ENCODE measurements at regions not wholly inside any gene's neighbourhood (a gene's known extent, or its start where the extent isn't known, plus 50 kb on each side); places are given as distances from the start of the nearest gene placed in this dataset.

DNA sequence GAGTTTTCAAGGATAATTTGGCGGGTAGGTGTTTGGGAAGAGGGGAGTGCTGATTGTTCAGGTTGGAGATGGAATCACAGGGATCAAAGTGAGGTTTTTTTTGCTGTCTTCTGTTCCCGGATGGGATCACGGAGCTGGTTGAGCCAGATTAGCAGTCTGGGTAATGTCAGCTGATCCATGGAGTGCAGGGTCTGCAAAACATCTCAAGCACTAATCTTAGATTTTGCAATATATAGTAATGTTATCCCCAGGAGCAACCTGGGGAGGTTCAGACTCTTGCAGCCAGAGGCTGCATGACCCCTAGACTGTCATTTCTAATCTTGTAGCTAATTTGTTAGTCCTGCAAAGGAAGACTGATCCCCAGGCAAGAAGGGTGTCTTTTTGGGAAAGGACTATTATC, 354.1 kb upstream of the SGO1 start:
- Histone ChIP-seq H3K14ac (replicated peaks; ENCODE audit: low read depth, low read length) (no peak overlapping the region), H3K9ac (ENCODE audit: low read depth, low read length) (no peak overlapping the region), H3K56ac (ENCODE audit: extremely low read depth, insufficient read depth, low read length) (no peak overlapping the region), H3K23ac (ENCODE audit: low read depth, low read length) (no peak overlapping the region), H2BK120ac (ENCODE audit: low read depth, low read length) (no peak overlapping the region), H3K27ac (ENCODE audit: insufficient read depth, low read length) (no peak overlapping the region), H3K27me3 (ENCODE audit: control insufficient read depth, insufficient read depth, low read length) (no peaks in the 10 kb centered on the region), H4K20me1 (ENCODE audit: insufficient read depth, low read length) (no peaks in the 10 kb centered on the region), H3K4me1 (ENCODE audit: control insufficient read depth, insufficient read depth, low read length) (no peaks in the 10 kb centered on the region), H3K36me3 (ENCODE audit: control insufficient read depth, insufficient read depth, low read length) (no peaks in the 10 kb centered on the region), H3K9me3 (ENCODE audit: control insufficient read depth, insufficient read depth, low read length) (no peaks in the 10 kb centered on the region; the same call in 1 of the 2 replicates), H2AK5ac (ENCODE audit: low read depth, low read length) (no peak overlapping the region), H2AK9ac (replicated peaks; ENCODE audit: low read depth, low read length, poor library complexity) (no peak overlapping the region), H2BK15ac (ENCODE audit: low read depth, low read length) (no peak overlapping the region), H4K8ac (ENCODE audit: low read depth in 2 of 2, low read length in 2 of 2) (no peak overlapping the region), H4K91ac (ENCODE audit: insufficient read depth, low read depth, low read length) (no peak overlapping the region), H3K4ac (ENCODE audit: low read depth, low read length) (no peak overlapping the region), H2AFZ (replicated peaks; ENCODE audit: low read length, poor library complexity) (no peak overlapping the region), H3K18ac (ENCODE audit: low read depth, low read length) (no peak overlapping the region), H2BK5ac (ENCODE audit: low read depth, low read length, poor library complexity, severe bottlenecking) (no peak overlapping the region), H3K9me1 (ENCODE audit: insufficient read depth, low read length) (no peaks in the 10 kb centered on the region), H3K4me3 (ENCODE audit: insufficient read depth, low read depth, low read length) (no peak overlapping the region), H4K5ac (ENCODE audit: low read depth, low read length) (no peak overlapping the region), H3K4me2 (ENCODE audit: low read depth, low read length) (no peak overlapping the region), H2BK20ac (ENCODE audit: low read depth, low read length) (no peak overlapping the region), H3K79me1 (ENCODE audit: low read depth in 1 of 2, low read length in 2 of 2) (no peaks in the 10 kb centered on the region)
- ChIA-PET POLR2A (ENCODE audit: unreplicated experiment) (no interaction called here), CTCF (no interaction called here)
- ATAC-seq (ENCODE audit: low read depth): no peak
- no TSS peak for BruUV-seq (replicated peaks)
- TF ChIP-seq, protein P1, sequence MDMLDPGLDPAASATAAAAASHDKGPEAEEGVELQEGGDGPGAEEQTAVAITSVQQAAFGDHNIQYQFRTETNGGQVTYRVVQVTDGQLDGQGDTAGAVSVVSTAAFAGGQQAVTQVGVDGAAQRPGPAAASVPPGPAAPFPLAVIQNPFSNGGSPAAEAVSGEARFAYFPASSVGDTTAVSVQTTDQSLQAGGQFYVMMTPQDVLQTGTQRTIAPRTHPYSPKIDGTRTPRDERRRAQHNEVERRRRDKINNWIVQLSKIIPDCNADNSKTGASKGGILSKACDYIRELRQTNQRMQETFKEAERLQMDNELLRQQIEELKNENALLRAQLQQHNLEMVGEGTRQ (IDR thresholded peaks at IDR 0.05; ENCODE audit: low read depth, low read length): no peak
- no peak for TF ChIP-seq NFE2L2 (IDR thresholded peaks at IDR 0.05; ENCODE audit: low read depth, low read length)
- TF ChIP-seq MAFK (IDR thresholded peaks at IDR 0.05; ENCODE audit: low read depth, low read length): no peak
- TF ChIP-seq MAZ (IDR thresholded peaks at IDR 0.05; ENCODE audit: borderline replicate concordance, low read depth, low read length): no peak
- TF ChIP-seq, protein P2, sequence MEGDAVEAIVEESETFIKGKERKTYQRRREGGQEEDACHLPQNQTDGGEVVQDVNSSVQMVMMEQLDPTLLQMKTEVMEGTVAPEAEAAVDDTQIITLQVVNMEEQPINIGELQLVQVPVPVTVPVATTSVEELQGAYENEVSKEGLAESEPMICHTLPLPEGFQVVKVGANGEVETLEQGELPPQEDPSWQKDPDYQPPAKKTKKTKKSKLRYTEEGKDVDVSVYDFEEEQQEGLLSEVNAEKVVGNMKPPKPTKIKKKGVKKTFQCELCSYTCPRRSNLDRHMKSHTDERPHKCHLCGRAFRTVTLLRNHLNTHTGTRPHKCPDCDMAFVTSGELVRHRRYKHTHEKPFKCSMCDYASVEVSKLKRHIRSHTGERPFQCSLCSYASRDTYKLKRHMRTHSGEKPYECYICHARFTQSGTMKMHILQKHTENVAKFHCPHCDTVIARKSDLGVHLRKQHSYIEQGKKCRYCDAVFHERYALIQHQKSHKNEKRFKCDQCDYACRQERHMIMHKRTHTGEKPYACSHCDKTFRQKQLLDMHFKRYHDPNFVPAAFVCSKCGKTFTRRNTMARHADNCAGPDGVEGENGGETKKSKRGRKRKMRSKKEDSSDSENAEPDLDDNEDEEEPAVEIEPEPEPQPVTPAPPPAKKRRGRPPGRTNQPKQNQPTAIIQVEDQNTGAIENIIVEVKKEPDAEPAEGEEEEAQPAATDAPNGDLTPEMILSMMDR (conservative IDR thresholded peaks at IDR 0.05; ENCODE audit: low read depth, low read length): no peak
- TF ChIP-seq, protein P3, sequence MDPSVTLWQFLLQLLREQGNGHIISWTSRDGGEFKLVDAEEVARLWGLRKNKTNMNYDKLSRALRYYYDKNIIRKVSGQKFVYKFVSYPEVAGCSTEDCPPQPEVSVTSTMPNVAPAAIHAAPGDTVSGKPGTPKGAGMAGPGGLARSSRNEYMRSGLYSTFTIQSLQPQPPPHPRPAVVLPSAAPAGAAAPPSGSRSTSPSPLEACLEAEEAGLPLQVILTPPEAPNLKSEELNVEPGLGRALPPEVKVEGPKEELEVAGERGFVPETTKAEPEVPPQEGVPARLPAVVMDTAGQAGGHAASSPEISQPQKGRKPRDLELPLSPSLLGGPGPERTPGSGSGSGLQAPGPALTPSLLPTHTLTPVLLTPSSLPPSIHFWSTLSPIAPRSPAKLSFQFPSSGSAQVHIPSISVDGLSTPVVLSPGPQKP (IDR thresholded peaks at IDR 0.05; ENCODE audit: borderline replicate concordance, low read depth, low read length): no peak
- no peak for TF ChIP-seq CHD1 (IDR thresholded peaks at IDR 0.05; ENCODE audit: low read depth, low read length)
- no peak for TF ChIP-seq CEBPB (IDR thresholded peaks at IDR 0.05; ENCODE audit: low read depth, low read length)
- TF ChIP-seq RAD21 (IDR thresholded peaks at IDR 0.05; ENCODE audit: low read length): no peak
- no peak for TF ChIP-seq RCOR1 (IDR thresholded peaks at IDR 0.05; ENCODE audit: insufficient replicate concordance, low read length)
- intact Hi-C loops (cut with micrococcal nuclease) (no loop called here), in situ Hi-C loops (cut with MboI; ENCODE audit: low sequenced_read_pairs) (no loop called here), dilution Hi-C loops (cut with HindIII; ENCODE audit: low sequenced_read_pairs, unreplicated experiment) (no loop called here)
- no peak for DNase-seq
- WGBS, 2 experiments (ENCODE audit: extremely low coverage in 2 of 2, insufficient read length in 1 of 2): no CpG with 5 or more reads among the region's 3 CpGs
